ENCODE measurements at regions not wholly inside any gene's neighbourhood (a gene's known extent, or its start where the extent isn't known, plus 50 kb on each side); places are given as distances from the start of the nearest gene placed in this dataset.

DNA sequence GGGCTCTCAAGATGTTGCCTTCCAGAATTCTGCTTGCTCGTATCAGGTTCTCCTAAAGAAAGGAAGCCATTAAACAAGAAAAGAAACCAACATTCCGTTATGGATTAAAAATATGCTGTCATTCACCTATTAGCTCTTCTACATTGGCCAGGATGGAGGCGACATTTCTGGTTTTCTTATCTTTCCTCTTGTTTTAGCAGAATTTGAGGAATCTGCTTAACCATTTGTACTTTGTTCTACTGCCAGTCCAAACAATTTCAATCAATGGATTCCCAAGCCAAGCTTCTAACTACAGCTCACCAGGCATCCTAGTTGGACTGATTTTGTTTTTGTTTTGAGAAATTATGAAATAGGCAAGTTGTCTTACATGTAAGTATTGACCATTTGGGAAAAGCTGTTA is 164.6 kb upstream of the TSC22D2 start:
- TF ChIP-seq CTCF (IDR thresholded peaks at IDR 0.05) (no peak), POLR2A (IDR thresholded peaks at IDR 0.05; ENCODE audit: low read depth) (no peak)
